ENCODE measurements at regions not wholly inside any gene's neighbourhood (a gene's known extent, or its start where the extent isn't known, plus 50 kb on each side); places are given as distances from the start of the nearest gene placed in this dataset.

- DNase-seq, result no peak
Measured at GRCh38 chr12:115491511-115492250, 785.8 kb downstream of the MED13L start.

GRCh38 chr12:115489253-115489652 lies 788.2 kb downstream of the MED13L start:
- no peak for DNase-seq

- no peak for DNase-seq
Measured at GRCh38 chr12:115485967-115486366, 791.5 kb downstream of the MED13L start.

- no peak for DNase-seq
Measured at GRCh38 chr12:115485503-115485902, 792.0 kb downstream of the MED13L start.

- no peak for DNase-seq
Measured at GRCh38 chr12:115482943-115483342, 794.5 kb downstream of the MED13L start.

GRCh38 chr12:115481141-115481540 lies 796.4 kb downstream of the MED13L start:
- DNase-seq, result no peak

- DNase-seq, result no peak
Measured at GRCh38 chr12:115478505-115478904, 794.5 kb upstream of the TBX3 start.

- DNase-seq, result no peak
Measured at GRCh38 chr12:115474539-115475353, 790.8 kb upstream of the TBX3 start.

GRCh38 chr12:115473257-115473956 lies 789.4 kb upstream of the TBX3 start:
- DNase-seq, result no peak

GRCh38 chr12:115472852-115473251 lies 788.9 kb upstream of the TBX3 start:
- no peak for DNase-seq

GRCh38 chr12:115470977-115471376 lies 787.0 kb upstream of the TBX3 start:
- DNase-seq, result no peak

GRCh38 chr12:115470526-115470925 lies 786.6 kb upstream of the TBX3 start:
- no peak for DNase-seq

- DNase-seq, result peak; percentile 54
Measured at GRCh38 chr12:115468087-115468510, 784.1 kb upstream of the TBX3 start.

- no peak for DNase-seq
Measured at GRCh38 chr12:115467531-115467930, 783.6 kb upstream of the TBX3 start.

GRCh38 chr12:115466076-115466475 lies 782.1 kb upstream of the TBX3 start:
- no peak for DNase-seq

- DNase-seq, result no peak
Measured at GRCh38 chr12:115464661-115465060, 780.7 kb upstream of the TBX3 start.

- no peak for DNase-seq
Measured at GRCh38 chr12:115464111-115464581, 780.2 kb upstream of the TBX3 start.

GRCh38 chr12:115461401-115461800 lies 777.4 kb upstream of the TBX3 start:
- DNase-seq, result no peak

GRCh38 chr12:115457798-115458197 lies 773.8 kb upstream of the TBX3 start:
- DNase-seq, result no peak

- DNase-seq, result peak; percentile 67
Measured at GRCh38 chr12:115456946-115457689, 773.1 kb upstream of the TBX3 start.

GRCh38 chr12:115455268-115455681 lies 771.3 kb upstream of the TBX3 start:
- DNase-seq, result peak; percentile 76

GRCh38 chr12:115452751-115453281 lies 768.8 kb upstream of the TBX3 start:
- no peak for DNase-seq

All from SHP77 treated with DMSO at 0.1 percent for 48 hours (cell line).